IMR-90 (cell line): ENCODE measurements at regions not wholly inside any gene's neighbourhood (a gene's known extent, or its start where the extent isn't known, plus 50 kb on each side); places are given as distances from the start of the nearest gene placed in this dataset.

Experiments
- ATAC-seq: fragments of 200-7000 bp; cut with Tn5 transposase; 2 replicates; pipeline ENCODE4 v1.9.1; 2020; ENCODE audit warnings: low read depth, mild to moderate bottlenecking, moderate library complexity
- BruUV-seq: library from RNA; stranded (reverse); fragments of 400-500 nt; replicated peaks from 2 replicates; lab custom pipeline; 2021; lab: Mats Ljungman, UMichigan
- CTCF ChIA-PET: fragments of 300-600 bp; formaldehyde crosslinking; extraction: SDS; loops from one replicate; lab custom pipeline; 2021; ENCODE audit warnings: antibody characterized with exemption; lab: Yijun Ruan, JAX
- POLR2A ChIA-PET: fragments of 300-600 bp; sonication (Branson Sonifier 250); formaldehyde crosslinking; loops from one replicate; lab custom pipeline; 2022; ENCODE audit warnings: antibody characterized with exemption; ENCODE audit not compliant: unreplicated experiment; lab: Charles Lee
- DNase-seq: peaks from one replicate; pipeline ENCODE4 v3.0.0; 2013
- H2AFZ ChIP-seq: replicated peaks from 2 replicates; pipeline ENCODE3; 2013; ENCODE audit warnings: low read length, mild to moderate bottlenecking; ENCODE audit not compliant: poor library complexity
- H2AK5ac ChIP-seq: 2 replicates; pipeline ENCODE4 v1.6.1; 2013; ENCODE audit warnings: low read depth, low read length, inconsistent platforms
- H2AK9ac ChIP-seq: replicated peaks from 2 replicates; pipeline ENCODE3; 2013; ENCODE audit warnings: mild to moderate bottlenecking, low read depth, low read length, moderate library complexity; ENCODE audit not compliant: poor library complexity
- H2BK120ac ChIP-seq: 2 replicates; pipeline ENCODE4 v1.6.1; 2013; ENCODE audit warnings: low read depth, low read length, inconsistent platforms
- H2BK15ac ChIP-seq: 3 replicates; pipeline ENCODE4 v1.6.1; 2013; ENCODE audit warnings: low read depth, low read length, inconsistent platforms
- H2BK20ac ChIP-seq: 2 replicates; pipeline ENCODE4 v1.6.1; 2013; ENCODE audit warnings: low read depth, mild to moderate bottlenecking, inconsistent platforms, low read length, moderate library complexity
- H2BK5ac ChIP-seq: 2 replicates; pipeline ENCODE4 v1.6.1; 2013; ENCODE audit warnings: mild to moderate bottlenecking, low read depth, low read length, inconsistent platforms; ENCODE audit not compliant: poor library complexity, severe bottlenecking
- H3K14ac ChIP-seq: replicated peaks from 2 replicates; pipeline ENCODE4 v1.6.1; 2013; ENCODE audit warnings: low read depth, low read length, inconsistent platforms
- H3K18ac ChIP-seq: 2 replicates; pipeline ENCODE4 v1.6.1; 2013; ENCODE audit warnings: low read depth, low read length, control low read depth
- H3K23ac ChIP-seq: 2 replicates; pipeline ENCODE4 v1.6.1; 2013; ENCODE audit warnings: low read depth, low read length, inconsistent platforms
- H3K27ac ChIP-seq: 2 replicates; pipeline ENCODE4 v1.5.1; 2013; ENCODE audit warnings: mild to moderate bottlenecking, control low read depth, low read length; ENCODE audit not compliant: insufficient read depth
- H3K27me3 ChIP-seq: 2 replicates; pipeline ENCODE4 v1.6.1; 2013; ENCODE audit warnings: low read length; ENCODE audit not compliant: control insufficient read depth, insufficient read depth
- H3K36me3 ChIP-seq: 2 replicates; pipeline ENCODE4 v1.6.1; 2013; ENCODE audit warnings: low read length, mixed read lengths; ENCODE audit not compliant: control insufficient read depth, insufficient read depth
- H3K4ac ChIP-seq: 2 replicates; pipeline ENCODE4 v1.6.1; 2013; ENCODE audit warnings: low read depth, low read length, inconsistent platforms
- H3K4me1 ChIP-seq: 2 replicates; pipeline ENCODE4 v1.6.1; 2013; ENCODE audit warnings: low read length, mixed read lengths; ENCODE audit not compliant: control insufficient read depth, insufficient read depth
- H3K4me2 ChIP-seq: 2 replicates; pipeline ENCODE4 v1.6.1; 2013; ENCODE audit warnings: low read depth, mild to moderate bottlenecking, control low read depth, low read length, moderate library complexity
- H3K4me3 ChIP-seq: 2 replicates; pipeline ENCODE4 v1.5.1; 2013; ENCODE audit warnings: low read depth, mild to moderate bottlenecking, control low read depth, low read length, moderate library complexity; ENCODE audit not compliant: insufficient read depth
- H3K56ac ChIP-seq: 2 replicates; pipeline ENCODE4 v1.6.1; 2013; ENCODE audit warnings: low read length, inconsistent platforms; ENCODE audit not compliant: insufficient read depth; ENCODE audit errors: extremely low read depth
- H3K79me1 ChIP-seq, 2 experiments: 2 replicates each; pipeline ENCODE4 v1.6.1; 2013; ENCODE audit warnings: low read length in 2 of 2, inconsistent platforms in 1 of 2, low read depth in 1 of 2
- H3K9ac ChIP-seq: 2 replicates; pipeline ENCODE4 v1.6.1; 2013; ENCODE audit warnings: low read depth, low read length, control low read depth
- H3K9me1 ChIP-seq: 2 replicates; pipeline ENCODE4 v1.6.1; 2013; ENCODE audit warnings: low read length, inconsistent platforms; ENCODE audit not compliant: insufficient read depth
- H3K9me3 ChIP-seq: 2 replicates; pipeline ENCODE4 v1.6.1; 2013; ENCODE audit warnings: low read length; ENCODE audit not compliant: control insufficient read depth, insufficient read depth
- H4K20me1 ChIP-seq: 2 replicates; pipeline ENCODE4 v1.6.1; 2013; ENCODE audit warnings: low read length, inconsistent platforms; ENCODE audit not compliant: insufficient read depth
- H4K5ac ChIP-seq: 2 replicates; pipeline ENCODE4 v1.6.1; 2013; ENCODE audit warnings: mild to moderate bottlenecking, low read depth, low read length, control low read depth
- H4K8ac ChIP-seq, 2 experiments: 2 replicates each; pipeline ENCODE4 v1.6.1; 2013; ENCODE audit warnings: low read depth in 2 of 2, low read length in 2 of 2, control low read depth in 1 of 2, inconsistent platforms in 1 of 2
- H4K91ac ChIP-seq: 2 replicates; pipeline ENCODE4 v1.6.1; 2013; ENCODE audit warnings: low read depth, low read length, inconsistent platforms; ENCODE audit not compliant: insufficient read depth
- BHLHE40 ChIP-seq: fragments of 150-350 bp; IDR thresholded peaks from 2 replicates; pipeline ENCODE4 v1.6.1; 2016; ENCODE audit warnings: mild to moderate bottlenecking, low read depth, low read length
- CEBPB ChIP-seq: IDR thresholded peaks from 2 replicates; pipeline ENCODE4 v1.6.1; 2012; ENCODE audit warnings: low read depth, low read length, improper control_type of control experiment
- MAFK ChIP-seq: IDR thresholded peaks from 2 replicates; pipeline ENCODE4 v1.6.1; 2012; ENCODE audit warnings: low read depth, low read length, improper control_type of control experiment
- MAZ ChIP-seq: IDR thresholded peaks from 2 replicates; pipeline ENCODE4 v1.6.1; 2012; ENCODE audit warnings: low read depth, mild to moderate bottlenecking, low read length, improper control_type of control experiment, moderate library complexity, borderline replicate concordance
- NFE2L2 ChIP-seq: fragments of 150-350 bp; IDR thresholded peaks from 2 replicates; pipeline ENCODE4 v1.6.1; 2016; ENCODE audit warnings: low read depth, mild to moderate bottlenecking, low read length
- WGBS, 2 experiments: methylation state at CpG; one replicate each; pipeline versions ENCODE4 v1.1.5 to v1.1.7; 2013; ENCODE audit warnings: missing lambda C conversion rate in 2 of 2; ENCODE audit not compliant: insufficient read length in 1 of 2; ENCODE audit errors: extremely low coverage in 2 of 2; 5-methylcytosine and 5-hydroxymethylcytosine counted together
- dilution Hi-C: fragments of 300-500 bp; cut with HindIII; formaldehyde crosslinking; loops from one replicate; pipeline ENCODE4 v1.14.3; 2018; ENCODE audit warnings: low sequenced_read_pairs; ENCODE audit not compliant: unreplicated experiment
- in situ Hi-C: fragments of 300-500 bp; cut with MboI; formaldehyde crosslinking; loops from 3 replicates; pipeline ENCODE4 v1.14.3; 2019; ENCODE audit warnings: low sequenced_read_pairs, inconsistent platforms, mixed read lengths
- intact Hi-C: fragments of 100-400 bp; cut with micrococcal nuclease; formaldehyde crosslinking; loops from 2 replicates; pipeline ENCODE4 v1.10.0; 2022

- no peak overlapping the region for H2AFZ ChIP-seq
- no peak overlapping the region for H3K4me3 ChIP-seq
- no peaks in the 10 kb centered on the region for H3K79me1 ChIP-seq
- H2BK15ac ChIP-seq = no peak overlapping the region
- H3K56ac ChIP-seq = no peak overlapping the region
- DNase-seq = no peak
- no peak overlapping the region for H2AK5ac ChIP-seq
- TF ChIP-seq BHLHE40 (no peak), CEBPB (no peak), NFE2L2 (no peak), MAZ (no peak), MAFK (no peak)
- H3K18ac ChIP-seq = no peak overlapping the region
- H3K9me1 ChIP-seq = no peaks in the 10 kb centered on the region
- peaks cover 5% of the 10 kb centered on the region; the same call in 1 of the 2 replicates for H3K9me3 ChIP-seq
- ATAC-seq = no peak
- H3K4ac ChIP-seq = no peak overlapping the region
- H3K23ac ChIP-seq = no peak overlapping the region
- intact Hi-C loops (no loop called here), dilution Hi-C loops (no loop called here), in situ Hi-C loops (no loop called here)
- no peak overlapping the region for H3K14ac ChIP-seq
- no peaks in the 10 kb centered on the region for H3K4me1 ChIP-seq
- H3K27me3 ChIP-seq = peaks cover 2% of the 10 kb centered on the region; the same call in 1 of the 2 replicates
- CTCF ChIA-PET = no interaction called here
- WGBS, 2 experiments = no CpG with 5 or more reads among the region's 3 CpGs
- no peak overlapping the region for H3K4me2 ChIP-seq
- no peaks in the 10 kb centered on the region for H4K20me1 ChIP-seq
- no TSS peak for BruUV-seq
- H2BK5ac ChIP-seq = no peak overlapping the region
- no peak overlapping the region for H3K27ac ChIP-seq
- H2BK20ac ChIP-seq = no peak overlapping the region
- H3K36me3 ChIP-seq = no peaks in the 10 kb centered on the region
- H4K5ac ChIP-seq = no peak overlapping the region
- H2BK120ac ChIP-seq = no peak overlapping the region
- no peak overlapping the region for H4K91ac ChIP-seq
- H3K9ac ChIP-seq = no peak overlapping the region
- POLR2A ChIA-PET = no interaction called here
- H4K8ac ChIP-seq = no peak overlapping the region
- H2AK9ac ChIP-seq = no peak overlapping the region
Measured at GRCh38 chr11:115802641-115803040, 298.4 kb upstream of the CADM1 start.
